OCI-LY1 (cell line): ENCODE measurements at regions not wholly inside any gene's neighbourhood (a gene's known extent, or its start where the extent isn't known, plus 50 kb on each side); places are given as distances from the start of the nearest gene placed in this dataset.

Experiments
- H2AFZ ChIP-seq: fragments of 200-600 bp; sonication (generic), shearing (Covaris generic); 2 replicates; pipeline ENCODE4 v1.6.0; 2014; ENCODE audit warnings: antibody characterized with exemption, mild to moderate bottlenecking, low read length
- H3F3A ChIP-seq: fragments of 200-600 bp; sonication (generic), shearing (Covaris generic); 2 replicates; pipeline ENCODE4 v1.6.0; 2014; ENCODE audit warnings: mild to moderate bottlenecking, antibody characterized with exemption, low read length, moderate library complexity; ENCODE audit not compliant: insufficient read depth
- H3K27ac ChIP-seq: fragments of 200-600 bp; sonication (generic); 2 replicates; pipeline ENCODE4 v1.5.1; 2014; ENCODE audit warnings: low read length, mixed run types, mild to moderate bottlenecking, low read depth; ENCODE audit not compliant: poor library complexity, severe bottlenecking
- H3K27me3 ChIP-seq: fragments of 200-600 bp; sonication (generic); 2 replicates; pipeline ENCODE4 v1.6.0; 2014; ENCODE audit warnings: antibody characterized with exemption, mild to moderate bottlenecking, low read length, moderate library complexity; ENCODE audit not compliant: insufficient read depth
- H3K36me3 ChIP-seq: fragments of 200-600 bp; sonication (generic); 2 replicates; pipeline ENCODE4 v1.6.1; 2014; ENCODE audit warnings: mild to moderate bottlenecking, antibody characterized with exemption, low read length, moderate library complexity, mixed read lengths; ENCODE audit not compliant: insufficient read depth
- H3K4me1 ChIP-seq: fragments of 200-600 bp; sonication (generic); 2 replicates; pipeline ENCODE4 v1.5.1; 2014; ENCODE audit warnings: mild to moderate bottlenecking, low read length, moderate library complexity; ENCODE audit not compliant: insufficient read depth, severe bottlenecking
- H3K4me2 ChIP-seq: fragments of 200-600 bp; sonication (generic), shearing (Covaris generic); 2 replicates; pipeline ENCODE4 v1.6.1; 2014; ENCODE audit warnings: low read length
- H3K4me3 ChIP-seq: fragments of 200-600 bp; sonication (generic); 2 replicates; pipeline ENCODE4 v1.5.1; 2014; ENCODE audit warnings: low read length, low read depth, mild to moderate bottlenecking, mixed read lengths; ENCODE audit not compliant: poor library complexity, severe bottlenecking
- H3K79me2 ChIP-seq: fragments of 200-600 bp; shearing (Covaris generic); 2 replicates; pipeline ENCODE4 v1.6.1; 2016; ENCODE audit warnings: mixed run types, low read length, mixed read lengths; ENCODE audit not compliant: insufficient read depth
- H3K9ac ChIP-seq: fragments of 200-600 bp; sonication (generic), shearing (Covaris generic); 2 replicates; pipeline ENCODE4 v1.6.1; 2014; ENCODE audit warnings: mild to moderate bottlenecking, low read length, mixed read lengths
- H3K9me2 ChIP-seq: fragments of 200-600 bp; sonication (generic), shearing (Covaris generic); 2 replicates; pipeline ENCODE4 v1.6.1; 2014; ENCODE audit warnings: low read depth, mild to moderate bottlenecking, low read length, mixed read lengths
- H3K9me3 ChIP-seq: fragments of 200-600 bp; shearing (Covaris generic); 2 replicates; pipeline ENCODE4 v1.6.1; 2014; ENCODE audit warnings: low read length, mixed read lengths
- H4K20me1 ChIP-seq: fragments of 200-600 bp; sonication (generic), shearing (Covaris generic); 2 replicates; pipeline ENCODE4 v1.6.0; 2016; ENCODE audit warnings: mild to moderate bottlenecking, low read length; ENCODE audit not compliant: insufficient read depth
- EZH2 ChIP-seq: fragments of 200-600 bp; sonication (generic), shearing (Covaris generic); IDR thresholded peaks from 2 replicates; pipeline ENCODE4 v1.8.0; 2017; ENCODE audit warnings: borderline replicate concordance, mixed run types, mild to moderate bottlenecking, antibody characterized with exemption, low read length, moderate library complexity, mixed read lengths
- TF ChIP-seq, protein P1 (sequence below): fragments of 200-600 bp; sonication (generic), shearing (Covaris generic); IDR thresholded peaks from 2 replicates; pipeline ENCODE4 v1.5.1; 2017; ENCODE audit warnings: mild to moderate bottlenecking, antibody characterized with exemption, low read length, moderate library complexity, mixed read lengths

GRCh38 chr11:128297091-128297651, 290.2 kb downstream of the ETS1 start:
- TF ChIP-seq EZH2, result no peak
- TF ChIP-seq, protein P1, sequence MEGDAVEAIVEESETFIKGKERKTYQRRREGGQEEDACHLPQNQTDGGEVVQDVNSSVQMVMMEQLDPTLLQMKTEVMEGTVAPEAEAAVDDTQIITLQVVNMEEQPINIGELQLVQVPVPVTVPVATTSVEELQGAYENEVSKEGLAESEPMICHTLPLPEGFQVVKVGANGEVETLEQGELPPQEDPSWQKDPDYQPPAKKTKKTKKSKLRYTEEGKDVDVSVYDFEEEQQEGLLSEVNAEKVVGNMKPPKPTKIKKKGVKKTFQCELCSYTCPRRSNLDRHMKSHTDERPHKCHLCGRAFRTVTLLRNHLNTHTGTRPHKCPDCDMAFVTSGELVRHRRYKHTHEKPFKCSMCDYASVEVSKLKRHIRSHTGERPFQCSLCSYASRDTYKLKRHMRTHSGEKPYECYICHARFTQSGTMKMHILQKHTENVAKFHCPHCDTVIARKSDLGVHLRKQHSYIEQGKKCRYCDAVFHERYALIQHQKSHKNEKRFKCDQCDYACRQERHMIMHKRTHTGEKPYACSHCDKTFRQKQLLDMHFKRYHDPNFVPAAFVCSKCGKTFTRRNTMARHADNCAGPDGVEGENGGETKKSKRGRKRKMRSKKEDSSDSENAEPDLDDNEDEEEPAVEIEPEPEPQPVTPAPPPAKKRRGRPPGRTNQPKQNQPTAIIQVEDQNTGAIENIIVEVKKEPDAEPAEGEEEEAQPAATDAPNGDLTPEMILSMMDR, result no peak
- peaks cover 41% of the 10 kb centered on the region for H3K4me1 ChIP-seq
- no peaks in the 10 kb centered on the region for H3K27me3 ChIP-seq
- H3K4me2 ChIP-seq, result no peak overlapping the region
- no peaks in the 10 kb centered on the region for H3K9me3 ChIP-seq
- no peak overlapping the region for H2AFZ ChIP-seq
- H3K9ac ChIP-seq, result no peak overlapping the region
- no peaks in the 10 kb centered on the region for H3K79me2 ChIP-seq
- H3K27ac ChIP-seq, result no peak overlapping the region
- no peaks in the 10 kb centered on the region for H4K20me1 ChIP-seq
- no peaks in the 10 kb centered on the region for H3K36me3 ChIP-seq
- H3K4me3 ChIP-seq, result no peak overlapping the region
- H3K9me2 ChIP-seq, result no peaks in the 10 kb centered on the region
- no peaks in the 10 kb centered on the region for H3F3A ChIP-seq

GRCh38 chr11:128294671-128295050, 292.7 kb downstream of the ETS1 start:
- Histone ChIP-seq H3K79me2 (no peaks in the 10 kb centered on the region), H3K27me3 (no peaks in the 10 kb centered on the region), H3K9me3 (no peaks in the 10 kb centered on the region), H3K4me2 (no peak overlapping the region), H3K4me3 (no peak overlapping the region), H4K20me1 (no peaks in the 10 kb centered on the region), H2AFZ (no peak overlapping the region), H3K27ac (no peak overlapping the region), H3K36me3 (no peaks in the 10 kb centered on the region), H3K9me2 (no peaks in the 10 kb centered on the region), H3K9ac (no peak overlapping the region), H3F3A (no peaks in the 10 kb centered on the region), H3K4me1 (peaks cover 58% of the 10 kb centered on the region)
- TF ChIP-seq, protein P1, result no peak
- no peak for TF ChIP-seq EZH2

GRCh38 chr11:128294001-128294670, 293.2 kb downstream of the ETS1 start:
- Histone ChIP-seq H3K79me2 (no peaks in the 10 kb centered on the region), H3K9ac (no peak overlapping the region), H4K20me1 (no peaks in the 10 kb centered on the region), H3K4me3 (no peak overlapping the region), H3K9me2 (no peaks in the 10 kb centered on the region), H2AFZ (no peak overlapping the region), H3K27ac (no peak overlapping the region), H3K36me3 (no peaks in the 10 kb centered on the region), H3K4me2 (no peak overlapping the region), H3K9me3 (no peaks in the 10 kb centered on the region), H3F3A (no peaks in the 10 kb centered on the region), H3K27me3 (no peaks in the 10 kb centered on the region), H3K4me1 (peaks cover 54% of the 10 kb centered on the region)
- TF ChIP-seq EZH2, result no peak
- TF ChIP-seq, protein P1, result no peak
